KMS-11 (cell line): ENCODE measurements at regions not wholly inside any gene's neighbourhood (a gene's known extent, or its start where the extent isn't known, plus 50 kb on each side); places are given as distances from the start of the nearest gene placed in this dataset.

ENCODE experiments used
- H2AFZ ChIP-seq: fragments of 200-600 bp; sonication (generic); 2 replicates; pipeline ENCODE4 v1.6.1; 2016; ENCODE audit warnings: antibody characterized with exemption, mixed run types, low read depth
- H3K27ac ChIP-seq: fragments of 200-600 bp; sonication (generic); 2 replicates; pipeline ENCODE4 v1.6.1; 2016; ENCODE audit warnings: mild to moderate bottlenecking, mixed run types
- H3K27me3 ChIP-seq: fragments of 200-600 bp; sonication (generic); 2 replicates; pipeline ENCODE4 v1.6.1; 2017; ENCODE audit warnings: mild to moderate bottlenecking, low read depth, mixed run types, moderate library complexity; ENCODE audit not compliant: insufficient read depth
- H3K36me3 ChIP-seq: fragments of 200-600 bp; sonication (generic); 2 replicates; pipeline ENCODE4 v1.6.1; 2017; ENCODE audit warnings: mild to moderate bottlenecking, mixed run types; ENCODE audit not compliant: insufficient read depth
- H3K4me1 ChIP-seq: fragments of 200-600 bp; sonication (generic); 2 replicates; pipeline ENCODE4 v1.6.1; 2016; ENCODE audit warnings: mild to moderate bottlenecking, low read depth, mixed run types; ENCODE audit not compliant: poor library complexity, severe bottlenecking
- H3K4me2 ChIP-seq: fragments of 200-600 bp; sonication (generic); 2 replicates; pipeline ENCODE4 v1.7.0; 2016; ENCODE audit warnings: mild to moderate bottlenecking, mixed run types
- H3K4me3 ChIP-seq: fragments of 200-600 bp; sonication (generic); IDR thresholded peaks from 2 replicates; pipeline ENCODE4 v1.6.1; 2017; ENCODE audit warnings: low read depth, low read length, mixed read lengths; ENCODE audit not compliant: insufficient read depth
- H3K79me2 ChIP-seq: fragments of 200-600 bp; sonication (generic); 2 replicates; pipeline ENCODE4 v1.6.1; 2016; ENCODE audit warnings: low read depth, mixed run types; ENCODE audit not compliant: insufficient read depth
- H3K9ac ChIP-seq: fragments of 200-600 bp; sonication (generic); 2 replicates; pipeline ENCODE4 v1.6.1; 2016; ENCODE audit warnings: mild to moderate bottlenecking, mixed run types
- H4K20me1 ChIP-seq: fragments of 200-600 bp; sonication (generic); 2 replicates; pipeline ENCODE4 v1.6.1; 2016; ENCODE audit warnings: mild to moderate bottlenecking, mixed run types; ENCODE audit not compliant: insufficient read depth
- TF ChIP-seq, protein P1 (sequence below): fragments of 200-600 bp; sonication (generic); conservative IDR thresholded peaks from 2 replicates; pipeline ENCODE4 v1.6.1; 2017; ENCODE audit warnings: low read depth, mild to moderate bottlenecking, antibody characterized with exemption, low read length, moderate library complexity, mixed read lengths

- no peak overlapping the region for H3K9ac ChIP-seq
- H3K79me2 ChIP-seq = no peaks in the 10 kb centered on the region
- H3K4me2 ChIP-seq = no peak overlapping the region
- H3K36me3 ChIP-seq = no peaks in the 10 kb centered on the region
- H2AFZ ChIP-seq = no peak overlapping the region
- no peak overlapping the region for H3K27ac ChIP-seq
- H3K4me1 ChIP-seq = peaks cover 9% of the 10 kb centered on the region
- no peaks in the 10 kb centered on the region for H3K27me3 ChIP-seq
- TF ChIP-seq, protein P1, sequence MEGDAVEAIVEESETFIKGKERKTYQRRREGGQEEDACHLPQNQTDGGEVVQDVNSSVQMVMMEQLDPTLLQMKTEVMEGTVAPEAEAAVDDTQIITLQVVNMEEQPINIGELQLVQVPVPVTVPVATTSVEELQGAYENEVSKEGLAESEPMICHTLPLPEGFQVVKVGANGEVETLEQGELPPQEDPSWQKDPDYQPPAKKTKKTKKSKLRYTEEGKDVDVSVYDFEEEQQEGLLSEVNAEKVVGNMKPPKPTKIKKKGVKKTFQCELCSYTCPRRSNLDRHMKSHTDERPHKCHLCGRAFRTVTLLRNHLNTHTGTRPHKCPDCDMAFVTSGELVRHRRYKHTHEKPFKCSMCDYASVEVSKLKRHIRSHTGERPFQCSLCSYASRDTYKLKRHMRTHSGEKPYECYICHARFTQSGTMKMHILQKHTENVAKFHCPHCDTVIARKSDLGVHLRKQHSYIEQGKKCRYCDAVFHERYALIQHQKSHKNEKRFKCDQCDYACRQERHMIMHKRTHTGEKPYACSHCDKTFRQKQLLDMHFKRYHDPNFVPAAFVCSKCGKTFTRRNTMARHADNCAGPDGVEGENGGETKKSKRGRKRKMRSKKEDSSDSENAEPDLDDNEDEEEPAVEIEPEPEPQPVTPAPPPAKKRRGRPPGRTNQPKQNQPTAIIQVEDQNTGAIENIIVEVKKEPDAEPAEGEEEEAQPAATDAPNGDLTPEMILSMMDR = no peak
- no peaks in the 10 kb centered on the region for H4K20me1 ChIP-seq
- no peak overlapping the region for H3K4me3 ChIP-seq
Observed at GRCh38 chr5:163908253-163908652, 402.8 kb downstream of the MAT2B start.

DNA sequence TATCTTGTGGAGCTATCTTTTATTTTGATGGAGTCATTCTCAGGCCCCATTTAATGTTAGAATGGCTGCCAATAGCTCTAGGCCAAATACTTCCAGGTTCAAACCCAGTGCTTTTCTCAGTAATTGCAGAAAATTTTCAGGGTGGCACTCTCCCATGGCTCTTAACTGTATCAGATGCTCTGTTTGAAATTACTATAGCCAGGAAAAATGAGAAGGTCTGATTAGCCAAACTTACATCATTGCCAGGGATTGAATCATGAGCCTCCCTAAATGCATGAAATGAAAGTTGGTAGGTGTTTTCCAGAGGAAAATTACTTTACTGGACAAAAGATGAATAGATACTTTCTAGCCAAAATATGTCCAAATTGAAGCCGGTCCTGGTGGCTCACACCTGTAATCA is 404.8 kb downstream of the MAT2B start:
- Histone ChIP-seq H4K20me1 (no peaks in the 10 kb centered on the region), H3K9ac (no peak overlapping the region), H3K4me1 (peaks cover 17% of the 10 kb centered on the region), H2AFZ (no peak overlapping the region), H3K27ac (no peak overlapping the region), H3K4me2 (no peak overlapping the region), H3K27me3 (no peaks in the 10 kb centered on the region), H3K4me3 (no peak overlapping the region), H3K79me2 (no peaks in the 10 kb centered on the region), H3K36me3 (no peaks in the 10 kb centered on the region)
- TF ChIP-seq, protein P1 = no peak

- no peaks in the 10 kb centered on the region for H3K79me2 ChIP-seq
- H3K27ac ChIP-seq = no peak overlapping the region
- no peaks in the 10 kb centered on the region for H4K20me1 ChIP-seq
- H3K4me1 ChIP-seq = peaks cover 36% of the 10 kb centered on the region
- no peak overlapping the region for H3K9ac ChIP-seq
- H3K27me3 ChIP-seq = no peaks in the 10 kb centered on the region
- TF ChIP-seq, protein P1 = no peak
- H2AFZ ChIP-seq = no peak overlapping the region
- no peak overlapping the region for H3K4me3 ChIP-seq
- no peak overlapping the region for H3K4me2 ChIP-seq
- H3K36me3 ChIP-seq = no peaks in the 10 kb centered on the region
Observed at GRCh38 chr5:163912046-163912445, 406.6 kb downstream of the MAT2B start.

DNA sequence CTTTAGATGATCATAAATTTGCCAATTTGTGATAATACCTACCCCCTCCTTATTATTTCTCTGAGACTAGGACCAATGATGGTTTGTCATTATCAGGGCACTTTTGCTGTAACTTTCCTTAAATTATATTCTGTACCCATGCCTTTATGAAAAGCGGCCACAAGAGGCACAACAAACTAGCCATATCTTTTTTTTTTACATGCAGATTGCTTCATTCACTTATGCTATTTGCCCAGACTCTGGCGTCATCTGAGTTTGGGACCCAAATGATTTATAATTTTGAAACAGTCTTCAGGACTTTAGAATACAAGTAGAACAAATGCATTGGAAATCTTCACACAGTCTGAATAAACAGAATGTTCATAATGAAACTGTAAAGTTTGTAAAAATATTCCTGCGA is 408.1 kb downstream of the MAT2B start:
- Histone ChIP-seq H3K27me3 (no peaks in the 10 kb centered on the region), H3K4me2 (no peak overlapping the region), H3K27ac (no peak overlapping the region), H3K4me3 (no peak overlapping the region), H3K36me3 (no peaks in the 10 kb centered on the region), H3K79me2 (no peaks in the 10 kb centered on the region), H4K20me1 (no peaks in the 10 kb centered on the region), H3K9ac (no peak overlapping the region), H2AFZ (no peak overlapping the region), H3K4me1 (peaks cover 38% of the 10 kb centered on the region)
- TF ChIP-seq, protein P1 = no peak

- no peak overlapping the region for H3K4me2 ChIP-seq
Observed at GRCh38 chr5:163914910-163915309, 409.5 kb downstream of the MAT2B start.

More at GRCh38 chr5:163914910-163915309, 409.5 kb downstream of the MAT2B start:
- H2AFZ ChIP-seq = no peak overlapping the region
- no peaks in the 10 kb centered on the region for H3K27me3 ChIP-seq
- H3K36me3 ChIP-seq = no peaks in the 10 kb centered on the region
- H3K27ac ChIP-seq = peak overlapping the region; percentile 90; the same call in 1 of the 2 replicates
- no peaks in the 10 kb centered on the region for H3K79me2 ChIP-seq
- peaks cover 36% of the 10 kb centered on the region for H3K4me1 ChIP-seq
- H4K20me1 ChIP-seq = no peaks in the 10 kb centered on the region
- H3K9ac ChIP-seq = no peak overlapping the region
- H3K4me3 ChIP-seq = no peak overlapping the region
- TF ChIP-seq, protein P1 = no peak
